Erythroblast (primary cell): ENCODE measurements at regions not wholly inside any gene's neighbourhood (a gene's known extent, or its start where the extent isn't known, plus 50 kb on each side); places are given as distances from the start of the nearest gene placed in this dataset.

Source experiments
- GATA1 ChIP-seq: IDR thresholded peaks from 2 replicates; pipeline ENCODE4 v1.6.1; 2011; ENCODE audit warnings: low read depth, mild to moderate bottlenecking, control low read depth, low read length, moderate library complexity
- POLR2A ChIP-seq: IDR thresholded peaks from 2 replicates; pipeline ENCODE4 v1.6.1; 2011; ENCODE audit warnings: mild to moderate bottlenecking, low read length

GRCh38 chr16:48811478-48811877, 201.5 kb upstream of the N4BP1 start:
- TF ChIP-seq POLR2A, result no peak
- TF ChIP-seq GATA1, result no peak
